GM12874 (cell line): ENCODE measurements at regions not wholly inside any gene's neighbourhood (a gene's known extent, or its start where the extent isn't known, plus 50 kb on each side); places are given as distances from the start of the nearest gene placed in this dataset.

Experiments used
- TF ChIP-seq, protein P1 (sequence below): IDR thresholded peaks from 2 replicates; pipeline ENCODE4 v1.5.1; 2011; ENCODE audit warnings: low read depth, mild to moderate bottlenecking, control low read depth, low read length, moderate library complexity; ENCODE audit not compliant: insufficient read depth

DNA sequence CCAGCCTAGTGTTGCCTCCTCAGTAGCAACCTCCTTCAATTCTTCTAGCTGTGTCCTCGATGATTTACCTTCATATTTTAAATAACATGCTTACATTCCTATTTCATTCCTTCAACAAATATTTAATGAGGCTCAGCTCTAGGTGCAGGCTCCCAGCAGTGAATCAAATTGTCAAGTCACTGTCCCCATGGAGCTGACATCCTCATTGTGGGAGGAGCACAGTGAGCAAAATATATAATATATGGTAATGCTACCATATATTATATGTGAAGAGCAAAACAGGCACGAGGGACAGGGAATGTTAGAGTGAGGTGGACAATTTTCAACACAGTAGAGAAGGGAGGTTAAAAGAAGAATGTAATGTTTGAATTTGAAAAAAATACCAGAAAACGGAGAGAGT is 869.1 kb downstream of the SLC4A3 start:
- TF ChIP-seq, protein P1, sequence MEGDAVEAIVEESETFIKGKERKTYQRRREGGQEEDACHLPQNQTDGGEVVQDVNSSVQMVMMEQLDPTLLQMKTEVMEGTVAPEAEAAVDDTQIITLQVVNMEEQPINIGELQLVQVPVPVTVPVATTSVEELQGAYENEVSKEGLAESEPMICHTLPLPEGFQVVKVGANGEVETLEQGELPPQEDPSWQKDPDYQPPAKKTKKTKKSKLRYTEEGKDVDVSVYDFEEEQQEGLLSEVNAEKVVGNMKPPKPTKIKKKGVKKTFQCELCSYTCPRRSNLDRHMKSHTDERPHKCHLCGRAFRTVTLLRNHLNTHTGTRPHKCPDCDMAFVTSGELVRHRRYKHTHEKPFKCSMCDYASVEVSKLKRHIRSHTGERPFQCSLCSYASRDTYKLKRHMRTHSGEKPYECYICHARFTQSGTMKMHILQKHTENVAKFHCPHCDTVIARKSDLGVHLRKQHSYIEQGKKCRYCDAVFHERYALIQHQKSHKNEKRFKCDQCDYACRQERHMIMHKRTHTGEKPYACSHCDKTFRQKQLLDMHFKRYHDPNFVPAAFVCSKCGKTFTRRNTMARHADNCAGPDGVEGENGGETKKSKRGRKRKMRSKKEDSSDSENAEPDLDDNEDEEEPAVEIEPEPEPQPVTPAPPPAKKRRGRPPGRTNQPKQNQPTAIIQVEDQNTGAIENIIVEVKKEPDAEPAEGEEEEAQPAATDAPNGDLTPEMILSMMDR = no peak

DNA sequence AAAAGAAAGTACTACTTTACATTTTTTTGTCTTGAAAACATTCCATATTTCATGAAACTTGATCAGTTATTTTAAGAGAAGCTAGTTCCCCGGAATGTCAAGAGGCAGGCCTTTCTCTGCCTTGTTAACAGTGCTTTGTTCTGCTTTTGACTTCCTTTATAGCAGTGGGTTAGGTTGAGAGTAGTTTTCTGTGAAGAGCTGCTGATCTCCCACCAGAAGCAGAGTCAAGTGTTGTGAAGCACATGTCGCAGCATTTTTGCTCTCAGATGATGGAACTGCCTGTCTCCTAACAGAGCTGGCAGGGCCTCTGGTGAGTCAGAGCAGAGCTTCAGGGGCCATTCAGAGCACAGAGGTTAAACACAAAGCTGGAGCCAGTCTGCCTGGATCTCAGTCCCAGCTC is 871.8 kb downstream of the SLC4A3 start:
- TF ChIP-seq, protein P1 = no peak

DNA sequence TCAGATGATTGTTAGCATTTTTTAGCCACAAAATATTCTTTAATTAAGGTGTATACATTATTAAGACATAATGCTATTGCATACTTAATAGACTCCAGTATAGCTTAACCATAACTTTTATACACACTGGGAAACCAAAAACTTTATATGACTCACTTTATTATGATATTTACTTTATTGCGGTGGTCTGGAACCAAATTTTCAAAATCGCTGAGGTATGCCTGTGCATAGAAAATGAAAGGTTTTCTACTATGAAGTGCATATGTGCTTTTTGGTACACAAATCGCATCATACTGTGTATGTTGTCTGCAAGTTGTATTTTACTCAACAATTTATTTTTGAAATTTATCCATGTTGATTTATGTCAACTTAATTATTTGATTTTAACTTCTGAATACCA is 875.1 kb downstream of the SLC4A3 start:
- TF ChIP-seq, protein P1 = no peak

DNA sequence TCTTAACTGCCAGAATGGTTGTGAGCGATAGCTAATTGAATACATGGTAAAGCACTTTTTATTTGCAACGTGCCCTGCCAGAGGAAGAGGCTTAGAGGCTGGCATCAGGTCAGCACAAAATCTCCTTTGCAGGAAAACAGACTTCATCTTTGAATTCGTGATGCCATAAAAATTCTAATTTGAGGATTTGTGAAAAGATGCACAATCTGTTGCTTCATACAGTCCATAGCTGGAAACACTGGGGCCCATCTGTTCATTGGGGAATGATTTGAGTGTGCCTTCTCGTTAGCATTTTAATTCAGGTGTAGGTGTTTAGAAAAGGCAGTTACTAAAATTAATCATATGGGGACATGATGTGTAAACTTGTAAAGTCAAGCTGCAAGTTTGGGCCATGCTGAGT is 876.0 kb downstream of the SLC4A3 start:
- TF ChIP-seq, protein P1 = no peak

DNA sequence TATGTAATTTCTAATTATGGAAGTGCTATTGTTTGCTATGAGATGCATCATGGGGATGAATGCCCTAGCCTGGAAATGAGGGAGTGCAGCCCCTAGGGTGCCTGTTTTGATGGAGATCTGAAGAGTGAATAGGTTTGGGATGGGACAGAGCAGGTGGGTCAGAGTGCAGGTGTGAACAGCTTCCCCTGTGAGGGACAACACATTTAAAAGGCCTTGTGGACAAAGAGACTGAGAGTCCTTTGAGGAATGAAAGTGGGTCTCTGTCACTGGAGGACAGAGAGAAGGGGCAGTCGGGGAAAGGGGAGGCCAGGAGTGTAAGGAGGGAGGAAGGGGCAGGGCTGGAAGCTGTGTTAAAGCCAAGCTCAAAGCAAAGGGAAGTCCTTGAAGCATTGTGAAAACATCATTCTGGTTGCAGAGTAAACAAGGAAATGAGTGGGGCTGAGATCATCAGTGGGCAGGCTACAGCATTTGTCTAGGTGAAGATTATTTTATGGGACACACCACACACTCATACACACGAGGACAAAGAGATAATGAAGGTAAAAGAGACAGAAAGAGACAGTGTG is 877.6 kb downstream of the SLC4A3 start:
- TF ChIP-seq, protein P1 = no peak

DNA sequence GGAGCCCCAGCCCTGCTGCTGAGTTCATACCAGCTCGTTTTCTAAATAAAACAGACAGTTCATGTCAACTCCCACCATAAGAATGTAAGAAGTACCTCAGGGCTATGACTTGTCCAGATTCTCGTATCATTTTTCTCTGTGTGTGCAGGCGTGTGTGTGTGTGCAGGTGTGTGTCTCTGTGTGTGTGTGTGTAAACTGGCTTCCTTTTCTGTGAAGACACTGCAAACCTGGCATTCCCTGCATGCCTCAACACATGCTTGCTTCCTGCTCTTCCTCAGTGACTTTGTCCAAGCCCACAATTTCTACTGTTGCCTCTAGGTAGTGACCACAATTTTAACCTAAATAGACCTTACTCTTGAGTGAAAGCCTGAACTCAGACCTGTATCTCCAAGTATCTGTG is 879.0 kb downstream of the SLC4A3 start:
- TF ChIP-seq, protein P1 = no peak

DNA sequence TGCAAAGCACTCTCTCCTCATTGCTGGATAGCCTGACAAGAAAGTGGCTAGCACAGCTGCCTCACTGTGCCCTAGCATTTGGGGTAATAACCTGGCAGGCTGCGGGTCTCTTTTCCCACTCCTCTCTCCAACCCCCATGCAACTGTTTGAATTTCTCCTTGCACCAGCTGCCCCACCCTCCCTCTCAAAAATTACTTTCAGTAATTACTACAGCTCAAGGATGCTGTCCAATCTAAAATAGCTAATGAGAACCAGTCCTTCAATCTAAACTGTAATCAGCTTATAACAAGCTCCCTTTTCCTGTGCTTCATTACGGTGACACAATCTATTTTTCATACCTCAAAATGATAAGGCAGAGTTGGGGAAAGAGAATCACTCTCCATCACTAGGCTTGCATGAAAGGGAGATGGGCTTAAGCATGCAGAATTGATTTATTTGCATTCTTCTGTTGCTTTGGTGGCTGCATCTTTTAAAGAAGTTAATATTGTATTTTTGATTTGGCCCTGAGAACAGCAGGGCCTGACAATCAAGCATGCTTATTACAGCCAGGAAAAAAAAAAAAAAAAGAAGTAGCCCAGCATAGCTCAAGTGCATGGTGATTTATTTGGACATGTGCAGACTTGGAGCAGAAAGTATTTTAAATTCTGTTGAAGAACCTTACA is 881.8 kb downstream of the SLC4A3 start:
- TF ChIP-seq, protein P1 = no peak
